ENCODE measurements at regions not wholly inside any gene's neighbourhood (a gene's known extent, or its start where the extent isn't known, plus 50 kb on each side); places are given as distances from the start of the nearest gene placed in this dataset.
A peak's percentile ranks its signal among the peaks of the same experiment; 100 is the strongest.

DNA sequence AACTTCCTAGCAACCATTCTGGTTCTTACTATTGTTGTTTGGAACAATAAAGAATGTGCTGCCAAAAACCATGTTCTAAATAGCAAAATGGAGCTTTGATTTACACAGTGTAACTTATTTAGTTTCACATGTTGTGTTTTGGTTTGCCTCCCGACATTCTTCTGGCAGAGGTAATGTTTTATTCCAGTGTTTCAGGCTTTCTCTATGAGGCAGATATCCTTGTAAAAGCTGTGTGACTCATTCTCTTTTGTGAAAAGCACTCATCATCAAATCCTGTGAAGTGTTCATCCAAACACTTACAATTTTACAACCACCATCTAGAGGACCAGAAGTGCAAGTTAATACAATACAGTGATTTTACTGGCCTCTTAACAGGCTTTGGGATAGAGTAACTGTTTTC, 219.0 kb upstream of the GIMD1 start (continued):
- TF ChIP-seq, protein P1, sequence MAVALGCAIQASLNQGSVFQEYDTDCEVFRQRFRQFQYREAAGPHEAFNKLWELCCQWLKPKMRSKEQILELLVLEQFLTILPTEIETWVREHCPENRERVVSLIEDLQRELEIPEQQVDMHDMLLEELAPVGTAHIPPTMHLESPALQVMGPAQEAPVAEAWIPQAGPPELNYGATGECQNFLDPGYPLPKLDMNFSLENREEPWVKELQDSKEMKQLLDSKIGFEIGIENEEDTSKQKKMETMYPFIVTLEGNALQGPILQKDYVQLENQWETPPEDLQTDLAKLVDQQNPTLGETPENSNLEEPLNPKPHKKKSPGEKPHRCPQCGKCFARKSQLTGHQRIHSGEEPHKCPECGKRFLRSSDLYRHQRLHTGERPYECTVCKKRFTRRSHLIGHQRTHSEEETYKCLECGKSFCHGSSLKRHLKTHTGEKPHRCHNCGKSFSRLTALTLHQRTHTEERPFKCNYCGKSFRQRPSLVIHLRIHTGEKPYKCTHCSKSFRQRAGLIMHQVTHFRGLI (tag by site-specific recombination; IDR thresholded peaks at IDR 0.05): no peak
- TF ChIP-seq ZNF660 (tag by site-specific recombination; IDR thresholded peaks at IDR 0.05) (0 out of 2 replicates have a peak, but pooled peaks have one; percentile 53), ZSCAN23 (tag by site-specific recombination; IDR thresholded peaks at IDR 0.05) (no peak), ZFP3 (tag by site-specific recombination; IDR thresholded peaks at IDR 0.05; ENCODE audit: low read depth) (no peak), ZBTB21 (tag by site-specific recombination; IDR thresholded peaks at IDR 0.05) (no peak), ZBTB48 (tag by site-specific recombination; IDR thresholded peaks at IDR 0.05) (no peak), ZNF174 (tag by site-specific recombination; IDR thresholded peaks at IDR 0.05) (no peak), ZNF10 (tag by site-specific recombination; IDR thresholded peaks at IDR 0.05) (no peak), BCL11A (tag by site-specific recombination; IDR thresholded peaks at IDR 0.05; ENCODE audit: low read depth) (0 out of 2 replicates have a peak, but pooled peaks have one; percentile 51), SCRT1 (tag by site-specific recombination; IDR thresholded peaks at IDR 0.05; ENCODE audit: borderline replicate concordance) (peak; percentile 25; the same call in 1 of the 2 replicates), ZNF423 (tag by site-specific recombination; IDR thresholded peaks at IDR 0.05) (no peak), ZNF529 (tag by site-specific recombination; IDR thresholded peaks at IDR 0.05; ENCODE audit: insufficient replicate concordance) (no peak), ZNF24 (tag by site-specific recombination; IDR thresholded peaks at IDR 0.05) (no peak), ZFP37 (tag by site-specific recombination; IDR thresholded peaks at IDR 0.05) (no peak), SP2 (tag by site-specific recombination; IDR thresholded peaks at IDR 0.05) (no peak), ZNF221 (tag by site-specific recombination; IDR thresholded peaks at IDR 0.05; ENCODE audit: borderline replicate concordance) (no peak), ZNF777 (tag by site-specific recombination; IDR thresholded peaks at IDR 0.05; ENCODE audit: borderline replicate concordance) (no peak), ZNF335 (tag by site-specific recombination; conservative IDR thresholded peaks at IDR 0.05) (no peak; the same call in 1 of the 2 replicates), ZNF292 (tag by site-specific recombination; IDR thresholded peaks at IDR 0.05; ENCODE audit: borderline replicate concordance, low read depth) (no peak), ZNF707 (tag by site-specific recombination; IDR thresholded peaks at IDR 0.05) (no peak), ZSCAN30 (tag by site-specific recombination; IDR thresholded peaks at IDR 0.05) (peak; percentile 55; the same call in 1 of the 2 replicates), ZNF133 (tag by site-specific recombination; IDR thresholded peaks at IDR 0.05) (no peak)
- TF ChIP-seq, protein P2, sequence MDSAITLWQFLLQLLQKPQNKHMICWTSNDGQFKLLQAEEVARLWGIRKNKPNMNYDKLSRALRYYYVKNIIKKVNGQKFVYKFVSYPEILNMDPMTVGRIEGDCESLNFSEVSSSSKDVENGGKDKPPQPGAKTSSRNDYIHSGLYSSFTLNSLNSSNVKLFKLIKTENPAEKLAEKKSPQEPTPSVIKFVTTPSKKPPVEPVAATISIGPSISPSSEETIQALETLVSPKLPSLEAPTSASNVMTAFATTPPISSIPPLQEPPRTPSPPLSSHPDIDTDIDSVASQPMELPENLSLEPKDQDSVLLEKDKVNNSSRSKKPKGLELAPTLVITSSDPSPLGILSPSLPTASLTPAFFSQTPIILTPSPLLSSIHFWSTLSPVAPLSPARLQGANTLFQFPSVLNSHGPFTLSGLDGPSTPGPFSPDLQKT (IDR thresholded peaks at IDR 0.05; ENCODE audit: borderline replicate concordance, low read depth, low read length): no peak
- TF ChIP-seq, protein P3, sequence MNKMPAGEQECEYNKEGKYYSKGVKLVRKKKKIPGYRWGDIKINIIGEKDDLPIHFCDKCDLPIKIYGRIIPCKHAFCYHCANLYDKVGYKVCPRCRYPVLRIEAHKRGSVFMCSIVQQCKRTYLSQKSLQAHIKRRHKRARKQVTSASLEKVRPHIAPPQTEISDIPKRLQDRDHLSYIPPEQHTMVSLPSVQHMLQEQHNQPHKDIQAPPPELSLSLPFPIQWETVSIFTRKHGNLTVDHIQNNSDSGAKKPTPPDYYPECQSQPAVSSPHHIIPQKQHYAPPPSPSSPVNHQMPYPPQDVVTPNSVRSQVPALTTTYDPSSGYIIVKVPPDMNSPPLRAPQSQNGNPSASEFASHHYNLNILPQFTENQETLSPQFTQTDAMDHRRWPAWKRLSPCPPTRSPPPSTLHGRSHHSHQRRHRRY (tag by site-specific recombination; IDR thresholded peaks at IDR 0.05): no peak
- TF ChIP-seq, protein P4, sequence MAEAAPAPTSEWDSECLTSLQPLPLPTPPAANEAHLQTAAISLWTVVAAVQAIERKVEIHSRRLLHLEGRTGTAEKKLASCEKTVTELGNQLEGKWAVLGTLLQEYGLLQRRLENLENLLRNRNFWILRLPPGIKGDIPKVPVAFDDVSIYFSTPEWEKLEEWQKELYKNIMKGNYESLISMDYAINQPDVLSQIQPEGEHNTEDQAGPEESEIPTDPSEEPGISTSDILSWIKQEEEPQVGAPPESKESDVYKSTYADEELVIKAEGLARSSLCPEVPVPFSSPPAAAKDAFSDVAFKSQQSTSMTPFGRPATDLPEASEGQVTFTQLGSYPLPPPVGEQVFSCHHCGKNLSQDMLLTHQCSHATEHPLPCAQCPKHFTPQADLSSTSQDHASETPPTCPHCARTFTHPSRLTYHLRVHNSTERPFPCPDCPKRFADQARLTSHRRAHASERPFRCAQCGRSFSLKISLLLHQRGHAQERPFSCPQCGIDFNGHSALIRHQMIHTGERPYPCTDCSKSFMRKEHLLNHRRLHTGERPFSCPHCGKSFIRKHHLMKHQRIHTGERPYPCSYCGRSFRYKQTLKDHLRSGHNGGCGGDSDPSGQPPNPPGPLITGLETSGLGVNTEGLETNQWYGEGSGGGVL (tag by site-specific recombination; IDR thresholded peaks at IDR 0.05): no peak
- TF ChIP-seq, protein P5, sequence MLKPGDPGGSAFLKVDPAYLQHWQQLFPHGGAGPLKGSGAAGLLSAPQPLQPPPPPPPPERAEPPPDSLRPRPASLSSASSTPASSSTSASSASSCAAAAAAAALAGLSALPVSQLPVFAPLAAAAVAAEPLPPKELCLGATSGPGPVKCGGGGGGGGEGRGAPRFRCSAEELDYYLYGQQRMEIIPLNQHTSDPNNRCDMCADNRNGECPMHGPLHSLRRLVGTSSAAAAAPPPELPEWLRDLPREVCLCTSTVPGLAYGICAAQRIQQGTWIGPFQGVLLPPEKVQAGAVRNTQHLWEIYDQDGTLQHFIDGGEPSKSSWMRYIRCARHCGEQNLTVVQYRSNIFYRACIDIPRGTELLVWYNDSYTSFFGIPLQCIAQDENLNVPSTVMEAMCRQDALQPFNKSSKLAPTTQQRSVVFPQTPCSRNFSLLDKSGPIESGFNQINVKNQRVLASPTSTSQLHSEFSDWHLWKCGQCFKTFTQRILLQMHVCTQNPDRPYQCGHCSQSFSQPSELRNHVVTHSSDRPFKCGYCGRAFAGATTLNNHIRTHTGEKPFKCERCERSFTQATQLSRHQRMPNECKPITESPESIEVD (tag by site-specific recombination; IDR thresholded peaks at IDR 0.05): peak; percentile 93
- TF ChIP-seq, protein P6, sequence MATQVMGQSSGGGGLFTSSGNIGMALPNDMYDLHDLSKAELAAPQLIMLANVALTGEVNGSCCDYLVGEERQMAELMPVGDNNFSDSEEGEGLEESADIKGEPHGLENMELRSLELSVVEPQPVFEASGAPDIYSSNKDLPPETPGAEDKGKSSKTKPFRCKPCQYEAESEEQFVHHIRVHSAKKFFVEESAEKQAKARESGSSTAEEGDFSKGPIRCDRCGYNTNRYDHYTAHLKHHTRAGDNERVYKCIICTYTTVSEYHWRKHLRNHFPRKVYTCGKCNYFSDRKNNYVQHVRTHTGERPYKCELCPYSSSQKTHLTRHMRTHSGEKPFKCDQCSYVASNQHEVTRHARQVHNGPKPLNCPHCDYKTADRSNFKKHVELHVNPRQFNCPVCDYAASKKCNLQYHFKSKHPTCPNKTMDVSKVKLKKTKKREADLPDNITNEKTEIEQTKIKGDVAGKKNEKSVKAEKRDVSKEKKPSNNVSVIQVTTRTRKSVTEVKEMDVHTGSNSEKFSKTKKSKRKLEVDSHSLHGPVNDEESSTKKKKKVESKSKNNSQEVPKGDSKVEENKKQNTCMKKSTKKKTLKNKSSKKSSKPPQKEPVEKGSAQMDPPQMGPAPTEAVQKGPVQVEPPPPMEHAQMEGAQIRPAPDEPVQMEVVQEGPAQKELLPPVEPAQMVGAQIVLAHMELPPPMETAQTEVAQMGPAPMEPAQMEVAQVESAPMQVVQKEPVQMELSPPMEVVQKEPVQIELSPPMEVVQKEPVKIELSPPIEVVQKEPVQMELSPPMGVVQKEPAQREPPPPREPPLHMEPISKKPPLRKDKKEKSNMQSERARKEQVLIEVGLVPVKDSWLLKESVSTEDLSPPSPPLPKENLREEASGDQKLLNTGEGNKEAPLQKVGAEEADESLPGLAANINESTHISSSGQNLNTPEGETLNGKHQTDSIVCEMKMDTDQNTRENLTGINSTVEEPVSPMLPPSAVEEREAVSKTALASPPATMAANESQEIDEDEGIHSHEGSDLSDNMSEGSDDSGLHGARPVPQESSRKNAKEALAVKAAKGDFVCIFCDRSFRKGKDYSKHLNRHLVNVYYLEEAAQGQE (tag by site-specific recombination; IDR thresholded peaks at IDR 0.05): no peak
